MG63 (cell line): ENCODE measurements at regions not wholly inside any gene's neighbourhood (a gene's known extent, or its start where the extent isn't known, plus 50 kb on each side); places are given as distances from the start of the nearest gene placed in this dataset.

Experiments
- DNase-seq: peaks from one replicate; pipeline ENCODE4 v3.0.0-alpha.2; 2020
- H3K27me3 ChIP-seq: fragments of 250-450 bp; sonication (Bioruptor Pico); 2 replicates; pipeline ENCODE4 v1.5.1; 2020; ENCODE audit warnings: mild to moderate bottlenecking, moderate library complexity
- H3K36me3 ChIP-seq: fragments of 250-450 bp; sonication (Bioruptor Pico); 2 replicates; pipeline ENCODE4 v1.5.1; 2020; ENCODE audit warnings: mild to moderate bottlenecking, moderate library complexity
- H3K4me3 ChIP-seq: fragments of 250-450 bp; sonication (Bioruptor Pico); 2 replicates; pipeline ENCODE4 v1.5.1; 2020; ENCODE audit warnings: mild to moderate bottlenecking, moderate library complexity
- H3K9me3 ChIP-seq: fragments of 250-450 bp; sonication (Bioruptor Pico); 2 replicates; pipeline ENCODE4 v1.5.1; 2020; ENCODE audit warnings: mild to moderate bottlenecking, moderate library complexity

DNA sequence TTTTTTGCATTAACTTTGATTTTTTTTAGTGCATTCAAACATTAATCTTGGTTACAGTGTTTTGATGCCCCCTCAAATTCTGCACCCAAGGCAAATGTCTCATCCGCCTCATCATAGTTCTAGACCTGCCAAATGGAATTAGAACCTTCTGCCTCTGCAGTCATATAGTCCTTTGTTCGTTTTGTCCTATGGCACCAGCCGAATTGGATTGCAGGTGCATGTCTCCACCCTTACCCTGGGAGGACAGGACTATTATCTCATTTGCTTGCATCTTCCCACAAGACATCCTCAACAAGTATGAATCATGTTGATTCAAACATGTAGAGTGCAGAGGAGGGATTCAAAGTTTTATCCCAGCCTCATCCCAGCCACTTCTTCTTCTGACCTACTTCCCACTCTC lies 579.1 kb downstream of the VRK1 start:
- Histone ChIP-seq H3K9me3 (no peaks in the 10 kb centered on the region), H3K36me3 (no peaks in the 10 kb centered on the region), H3K4me3 (no peak overlapping the region), H3K27me3 (no peaks in the 10 kb centered on the region)
- no peak for DNase-seq

DNA sequence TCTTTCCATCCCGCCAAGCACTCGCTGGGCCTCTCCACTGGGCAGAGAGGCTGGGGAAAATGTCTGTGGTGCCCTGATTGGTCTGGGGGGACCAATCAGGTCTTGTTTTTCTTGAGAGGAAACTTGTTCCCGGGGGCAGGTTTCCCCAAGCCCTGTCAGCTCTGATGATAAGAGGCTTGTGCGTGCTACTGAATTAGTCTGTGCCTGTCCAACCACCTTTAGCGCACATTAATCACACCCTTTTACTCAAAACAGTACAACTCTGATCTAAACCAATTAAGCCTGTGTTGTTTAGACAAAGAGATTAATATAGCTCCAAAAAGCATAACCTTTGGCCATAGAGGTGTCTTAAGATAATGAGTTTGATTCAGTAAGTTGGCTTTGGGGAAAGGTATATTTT lies 580.4 kb downstream of the VRK1 start:
- Histone ChIP-seq H3K4me3 (no peak overlapping the region), H3K27me3 (no peaks in the 10 kb centered on the region), H3K36me3 (no peaks in the 10 kb centered on the region), H3K9me3 (no peaks in the 10 kb centered on the region)
- DNase-seq, result no peak

DNA sequence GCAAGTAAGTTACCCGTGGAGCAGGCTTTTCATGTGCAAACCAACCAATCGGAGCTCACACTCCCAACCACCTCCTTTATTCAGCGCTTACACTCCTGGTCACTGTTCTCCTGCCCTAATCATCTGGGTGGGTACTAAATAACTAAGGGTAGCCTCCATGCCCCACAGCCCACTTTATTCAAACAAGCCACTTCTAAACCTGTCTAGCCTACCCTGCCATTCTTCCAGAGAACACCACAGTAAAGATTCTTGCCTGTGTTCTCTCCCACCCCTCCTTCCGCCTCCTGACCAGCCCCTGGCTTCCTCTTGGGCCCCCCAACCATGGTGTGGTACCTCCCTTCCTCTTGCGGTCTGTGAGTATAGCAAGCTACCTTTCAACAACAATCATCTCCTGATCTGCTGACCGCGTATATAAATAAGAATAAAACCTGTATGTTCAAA lies 581.9 kb downstream of the VRK1 start:
- no peaks in the 10 kb centered on the region for H3K27me3 ChIP-seq
- H3K36me3 ChIP-seq, result no peaks in the 10 kb centered on the region
- H3K4me3 ChIP-seq, result no peak overlapping the region
- H3K9me3 ChIP-seq, result no peaks in the 10 kb centered on the region
- no peak for DNase-seq

DNA sequence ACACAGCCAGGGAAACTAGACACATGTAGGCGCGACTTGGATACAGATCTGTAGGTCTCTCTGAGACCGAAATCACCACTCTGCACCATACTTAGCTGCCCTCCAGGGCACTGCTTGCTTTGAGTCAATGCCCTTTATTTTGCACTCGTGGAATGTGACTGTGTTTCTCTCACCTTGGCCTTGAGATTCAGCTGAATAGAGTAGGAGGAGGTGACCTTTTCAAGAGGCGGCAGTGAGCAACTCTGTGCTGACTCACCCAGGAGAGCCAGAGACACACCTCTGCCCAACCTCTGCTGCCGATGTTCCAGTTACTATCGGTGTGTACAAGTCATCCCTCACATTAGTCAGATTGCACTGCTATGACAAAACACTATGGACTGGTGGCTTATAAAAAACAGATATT lies 583.4 kb downstream of the VRK1 start:
- no peak overlapping the region for H3K4me3 ChIP-seq
- H3K36me3 ChIP-seq, result no peaks in the 10 kb centered on the region
- no peaks in the 10 kb centered on the region for H3K9me3 ChIP-seq
- H3K27me3 ChIP-seq, result no peaks in the 10 kb centered on the region
- no peak for DNase-seq

DNA sequence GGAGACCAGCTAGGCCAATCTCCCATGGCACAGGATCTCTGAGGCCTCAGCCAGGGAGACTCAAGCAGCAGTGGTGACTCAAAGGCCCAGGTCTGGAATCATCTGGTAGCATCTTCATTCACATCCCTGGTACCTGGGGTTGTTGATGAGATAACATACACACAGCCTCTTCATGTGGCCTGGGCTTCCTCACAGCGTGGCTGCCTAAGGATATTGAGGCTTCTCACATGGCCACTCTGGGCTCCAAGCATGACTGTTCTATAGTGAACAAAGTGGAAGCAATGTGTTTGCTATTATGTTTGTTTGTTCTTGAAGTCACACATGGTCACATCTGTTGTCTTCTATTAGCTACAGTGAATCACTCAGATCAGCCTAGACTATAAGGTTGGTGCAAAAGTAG lies 584.1 kb downstream of the VRK1 start:
- DNase-seq, result no peak
- Histone ChIP-seq H3K36me3 (no peaks in the 10 kb centered on the region), H3K4me3 (no peak overlapping the region), H3K9me3 (no peaks in the 10 kb centered on the region), H3K27me3 (no peaks in the 10 kb centered on the region)

DNA sequence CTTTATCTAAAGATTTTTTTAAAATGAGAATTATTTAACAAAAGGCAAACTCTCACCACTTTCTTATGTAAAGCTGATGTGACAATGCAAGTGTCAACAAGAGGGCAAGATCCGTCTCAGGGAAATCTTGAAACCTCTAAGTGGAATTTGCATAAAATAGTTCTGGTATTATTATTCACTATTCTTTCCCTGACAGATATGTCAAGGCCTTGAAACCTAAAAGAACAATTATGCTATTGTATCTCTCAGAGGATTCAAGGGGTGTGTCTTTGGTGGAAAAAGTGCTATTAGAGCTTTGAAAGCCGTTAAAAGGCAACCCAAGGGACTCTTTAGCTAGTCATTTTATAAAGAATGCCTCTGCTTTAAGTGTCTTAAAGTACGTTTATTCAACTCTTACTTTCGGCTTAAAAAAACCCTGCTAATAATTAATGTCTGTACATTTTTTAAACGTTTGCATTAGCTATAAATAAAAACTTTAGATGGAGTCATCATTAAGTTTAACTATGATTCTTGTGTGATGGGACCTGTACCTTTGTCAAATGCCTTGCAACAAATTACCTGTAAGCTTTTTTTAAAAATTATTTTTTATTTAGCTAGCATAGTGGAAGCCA lies 585.5 kb downstream of the VRK1 start:
- Histone ChIP-seq H3K4me3 (no peak overlapping the region), H3K9me3 (no peaks in the 10 kb centered on the region), H3K27me3 (no peaks in the 10 kb centered on the region), H3K36me3 (no peaks in the 10 kb centered on the region)
- DNase-seq, result no peak

DNA sequence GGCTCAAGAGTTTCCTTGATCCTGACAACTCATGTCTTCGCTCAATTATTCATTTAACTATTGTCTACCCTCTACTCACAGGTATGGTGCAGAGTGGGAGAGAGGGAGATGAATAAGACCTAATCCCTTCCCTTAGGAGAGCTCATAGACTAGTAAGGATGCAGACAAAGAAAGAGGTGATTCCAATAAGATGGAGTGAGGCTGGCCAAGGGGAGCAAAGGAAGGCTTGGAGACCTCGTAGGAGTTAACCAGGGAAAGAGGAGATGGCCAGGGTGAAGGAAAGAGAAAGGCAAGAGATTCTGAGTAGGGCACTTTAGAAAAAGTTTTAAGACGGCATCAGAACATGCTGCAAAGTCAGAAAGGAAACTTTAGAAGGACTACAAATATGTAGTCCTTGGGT lies 588.5 kb downstream of the VRK1 start:
- H3K9me3 ChIP-seq, result no peaks in the 10 kb centered on the region
- H3K4me3 ChIP-seq, result no peak overlapping the region

DNA sequence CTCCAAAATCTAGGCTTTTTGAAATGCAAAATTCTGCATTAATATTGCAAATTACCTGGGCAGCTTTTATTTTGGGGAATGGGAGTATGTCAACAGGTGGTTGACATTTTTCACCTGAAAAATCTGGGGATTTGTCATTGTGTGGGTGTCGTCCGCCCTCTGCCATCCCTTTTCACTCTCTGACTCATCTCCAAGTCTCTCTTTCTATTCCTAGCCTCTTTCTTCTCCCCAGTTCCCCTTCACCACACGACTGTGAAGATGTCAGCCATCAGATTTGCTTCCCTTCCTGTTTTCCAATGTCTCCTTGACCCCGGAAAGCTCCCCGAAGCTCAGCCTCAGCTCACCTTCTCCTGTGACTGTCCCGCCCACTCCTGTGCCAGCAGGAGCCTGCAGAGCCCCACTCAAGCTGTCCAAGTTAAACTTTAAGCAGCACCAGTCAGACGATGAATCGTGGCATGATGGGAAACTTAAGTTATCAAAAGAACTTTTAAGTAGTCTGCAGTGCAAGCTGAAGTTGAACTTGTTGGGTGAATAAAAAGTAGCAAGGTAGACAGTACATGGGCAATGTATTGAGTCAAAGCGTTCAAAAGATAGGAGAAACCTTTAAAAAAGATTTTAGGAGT lies 590.2 kb downstream of the VRK1 start:
- Histone ChIP-seq H3K9me3 (no peaks in the 10 kb centered on the region), H3K4me3 (no peak overlapping the region), H3K27me3 (no peaks in the 10 kb centered on the region), H3K36me3 (no peaks in the 10 kb centered on the region)
- no peak for DNase-seq

More for the DNA sequence above, 588.5 kb downstream of the VRK1 start:
- H3K27me3 ChIP-seq, result no peaks in the 10 kb centered on the region
- no peaks in the 10 kb centered on the region for H3K36me3 ChIP-seq
- no peak for DNase-seq

DNA sequence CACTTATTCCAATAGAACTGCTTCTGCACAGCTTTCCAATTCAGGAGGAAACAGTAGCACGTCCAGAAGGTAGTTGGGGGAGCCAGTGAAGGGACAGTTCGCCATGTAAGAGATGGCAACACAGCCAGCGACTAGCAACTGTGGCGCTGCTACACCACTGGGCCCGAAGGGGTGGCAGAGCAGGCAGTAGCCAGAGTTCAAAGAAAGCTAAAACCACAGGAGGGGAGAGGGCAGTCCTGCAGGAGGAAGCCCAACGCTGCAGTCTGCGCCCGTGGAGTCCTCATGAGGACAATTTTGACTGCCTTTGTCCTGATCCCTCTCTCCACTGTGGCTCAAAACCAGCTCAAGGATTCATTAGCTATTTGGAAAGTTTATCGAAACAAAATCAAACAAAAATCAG lies 591.2 kb downstream of the VRK1 start:
- no peak for DNase-seq
- H3K9me3 ChIP-seq, result no peaks in the 10 kb centered on the region
- no peak overlapping the region for H3K4me3 ChIP-seq
- H3K36me3 ChIP-seq, result no peaks in the 10 kb centered on the region
- no peaks in the 10 kb centered on the region for H3K27me3 ChIP-seq

DNA sequence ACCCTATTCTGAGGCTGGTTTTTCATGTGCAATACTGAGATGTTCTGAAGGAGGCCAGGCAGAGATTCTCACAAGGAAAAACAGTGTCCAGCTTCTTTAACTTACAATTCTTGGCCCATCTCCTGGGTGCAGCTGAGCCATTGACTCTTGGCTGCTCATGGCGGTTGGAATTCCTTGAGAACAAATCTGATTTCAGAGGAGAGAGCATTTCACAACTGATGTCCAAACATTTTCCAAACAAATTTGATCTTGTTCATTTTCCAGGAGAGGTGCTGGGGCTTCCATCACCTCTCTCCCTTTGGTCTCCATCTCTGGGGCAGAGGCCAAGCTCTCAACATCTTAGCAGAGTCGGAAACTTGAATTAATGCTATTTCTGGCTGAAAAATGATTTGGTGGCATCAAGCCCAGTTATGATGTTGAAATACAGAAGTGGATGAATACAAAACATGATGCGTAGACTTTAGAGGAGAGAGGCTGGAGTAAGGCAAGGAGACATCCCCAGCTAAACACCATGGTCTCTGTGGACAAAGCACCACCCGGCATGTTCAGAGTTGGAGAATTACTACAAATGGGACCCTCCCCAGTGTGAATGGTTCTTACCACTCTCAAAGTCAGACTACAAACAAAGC lies 593.0 kb downstream of the VRK1 start:
- Histone ChIP-seq H3K4me3 (no peak overlapping the region), H3K27me3 (no peaks in the 10 kb centered on the region), H3K9me3 (no peaks in the 10 kb centered on the region), H3K36me3 (no peaks in the 10 kb centered on the region)
- peak; percentile 3 for DNase-seq

DNA sequence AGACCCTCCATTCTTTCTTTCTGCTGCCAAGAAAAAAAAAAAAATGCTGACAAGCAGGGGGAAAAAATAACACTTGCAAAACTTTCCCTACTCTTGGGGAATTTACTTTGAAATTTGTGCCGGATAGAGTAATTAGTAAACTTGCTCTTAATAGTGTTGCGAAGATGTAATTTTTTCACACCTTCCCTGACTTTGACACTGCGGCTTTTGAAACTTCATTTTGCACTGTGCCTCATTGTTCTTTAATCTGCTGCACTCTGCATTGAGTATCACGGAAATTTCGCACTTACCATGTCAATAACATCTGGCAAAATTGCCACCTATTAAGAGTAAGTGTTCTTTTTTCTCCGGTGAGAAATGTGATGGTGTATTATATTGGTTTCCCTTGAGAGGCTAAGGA lies 596.1 kb downstream of the VRK1 start:
- no peaks in the 10 kb centered on the region for H3K27me3 ChIP-seq
- no peaks in the 10 kb centered on the region for H3K36me3 ChIP-seq
- H3K4me3 ChIP-seq, result no peak overlapping the region
- H3K9me3 ChIP-seq, result no peaks in the 10 kb centered on the region
- no peak for DNase-seq

DNA sequence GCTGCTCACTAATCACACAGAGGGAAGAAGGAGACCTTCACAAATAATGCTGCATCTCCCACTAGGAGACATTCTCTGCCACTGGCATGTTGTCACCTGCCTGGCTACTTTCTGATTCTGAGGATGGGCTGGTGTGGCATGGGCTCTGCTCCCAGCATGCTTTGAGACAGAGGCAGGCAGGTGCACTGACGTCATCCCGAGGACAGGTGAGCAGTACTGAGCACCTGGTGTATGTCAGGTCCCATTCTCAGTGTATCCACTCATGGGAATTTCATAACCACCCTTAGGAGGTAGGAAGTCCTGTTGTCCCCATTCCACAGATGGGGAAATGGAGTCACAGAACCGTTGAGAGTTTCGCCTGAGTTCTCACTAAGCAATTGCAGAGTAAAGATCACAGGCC lies 597.9 kb downstream of the VRK1 start:
- Histone ChIP-seq H3K27me3 (no peaks in the 10 kb centered on the region), H3K4me3 (no peak overlapping the region), H3K36me3 (no peaks in the 10 kb centered on the region)

DNA sequence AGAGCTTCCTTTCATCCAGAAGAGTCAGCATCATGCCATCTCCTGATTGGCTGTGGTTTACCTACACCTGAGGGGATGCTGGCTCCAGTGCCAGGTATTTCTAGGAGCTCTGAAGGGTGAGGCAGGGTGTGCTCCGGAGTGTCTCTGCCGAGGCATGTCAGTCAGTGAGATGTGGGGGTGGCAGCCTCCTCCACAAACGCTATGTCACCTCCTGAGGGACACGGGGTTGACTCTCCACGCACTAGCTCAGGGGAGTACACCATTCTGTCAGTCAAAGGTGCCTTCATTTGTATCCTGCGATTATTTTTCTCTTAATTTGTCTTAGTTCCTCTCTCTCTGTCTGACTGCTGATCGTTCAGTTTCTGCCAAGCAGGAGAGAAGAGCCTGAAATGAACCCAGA lies 604.5 kb downstream of the VRK1 start:
- Histone ChIP-seq H3K4me3 (no peak overlapping the region), H3K36me3 (no peaks in the 10 kb centered on the region)
- no peak for DNase-seq

More for the DNA sequence above, 597.9 kb downstream of the VRK1 start:
- H3K9me3 ChIP-seq, result no peaks in the 10 kb centered on the region
- DNase-seq, result no peak

DNA sequence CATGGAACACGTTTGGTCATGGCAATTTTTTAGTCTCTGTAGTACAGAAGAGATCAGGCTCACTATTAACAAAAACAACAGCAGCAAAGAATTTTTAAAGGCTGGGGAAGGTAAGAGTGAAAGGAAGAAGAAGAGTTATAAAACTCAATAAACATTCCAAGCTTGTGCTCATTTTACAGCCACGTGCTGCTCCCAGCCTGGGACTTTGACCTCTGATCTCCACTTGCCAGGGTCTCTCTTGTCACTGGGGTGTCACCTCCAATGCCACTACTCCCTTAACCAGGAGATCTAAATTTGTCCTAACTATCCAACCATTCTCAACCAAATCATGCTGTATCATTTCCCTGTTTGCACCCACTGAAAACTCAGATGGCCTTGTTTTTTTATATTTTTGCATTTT lies 605.1 kb downstream of the VRK1 start:
- Histone ChIP-seq H3K9me3 (no peaks in the 10 kb centered on the region), H3K36me3 (no peaks in the 10 kb centered on the region), H3K27me3 (no peaks in the 10 kb centered on the region), H3K4me3 (no peak overlapping the region)
- DNase-seq, result no peak

More for the DNA sequence above, 604.5 kb downstream of the VRK1 start:
- H3K9me3 ChIP-seq, result no peaks in the 10 kb centered on the region
- H3K27me3 ChIP-seq, result no peaks in the 10 kb centered on the region

DNA sequence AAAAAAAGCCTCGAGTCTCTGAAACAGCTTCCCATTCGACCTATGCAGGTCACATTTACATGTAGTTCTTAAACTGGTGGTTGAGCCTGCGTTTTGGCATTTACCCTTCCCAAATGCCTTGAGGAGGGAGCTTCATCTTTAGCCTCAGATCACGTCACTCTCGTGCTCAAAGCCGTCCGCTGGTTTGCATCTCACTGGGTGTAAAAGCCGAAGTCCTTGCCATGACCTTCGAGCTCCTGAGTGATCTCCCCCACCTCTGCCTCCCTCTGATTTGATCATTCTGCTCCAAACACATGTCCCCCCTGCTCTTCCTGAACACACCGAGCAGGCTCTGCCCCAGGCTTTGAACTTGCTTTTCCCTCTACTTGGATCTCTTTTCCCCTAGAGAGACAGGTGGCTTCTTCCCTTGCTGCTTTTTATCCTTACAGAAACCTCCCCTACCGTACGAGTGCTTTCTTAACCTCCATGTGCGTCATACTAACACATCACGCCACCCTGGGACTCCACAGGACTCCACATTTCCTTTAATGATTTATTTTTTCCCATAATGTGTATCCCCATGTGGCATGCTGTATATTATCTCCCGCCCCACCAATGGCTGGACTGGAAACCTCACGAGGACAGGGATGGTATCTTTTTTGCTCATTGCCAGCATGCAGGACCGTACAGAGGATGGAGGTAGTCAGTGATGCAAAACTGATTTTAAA lies 610.7 kb downstream of the VRK1 start:
- Histone ChIP-seq H3K36me3 (no peaks in the 10 kb centered on the region), H3K27me3 (no peaks in the 10 kb centered on the region), H3K9me3 (no peaks in the 10 kb centered on the region), H3K4me3 (no peak overlapping the region)
- no peak for DNase-seq

DNA sequence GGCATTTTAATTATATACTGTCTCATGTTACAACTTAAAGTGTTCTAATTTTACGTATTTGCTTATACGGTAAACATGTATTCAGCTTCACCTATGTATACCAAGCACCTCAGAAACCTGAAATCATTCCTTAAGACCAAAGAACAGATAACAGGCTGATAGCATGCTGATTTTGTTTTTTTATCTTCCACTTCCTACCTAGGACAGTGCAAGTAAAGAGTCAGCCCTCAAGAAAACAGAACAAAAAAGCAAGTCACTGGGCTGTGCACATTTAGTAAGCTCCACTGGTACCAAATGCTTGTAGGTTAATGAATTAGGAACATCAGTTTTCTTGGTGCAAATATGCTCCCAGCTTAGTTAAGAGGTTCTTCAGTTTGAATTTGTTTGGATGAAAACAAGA lies 611.3 kb downstream of the VRK1 start:
- no peak overlapping the region for H3K4me3 ChIP-seq
- DNase-seq, result no peak

DNA sequence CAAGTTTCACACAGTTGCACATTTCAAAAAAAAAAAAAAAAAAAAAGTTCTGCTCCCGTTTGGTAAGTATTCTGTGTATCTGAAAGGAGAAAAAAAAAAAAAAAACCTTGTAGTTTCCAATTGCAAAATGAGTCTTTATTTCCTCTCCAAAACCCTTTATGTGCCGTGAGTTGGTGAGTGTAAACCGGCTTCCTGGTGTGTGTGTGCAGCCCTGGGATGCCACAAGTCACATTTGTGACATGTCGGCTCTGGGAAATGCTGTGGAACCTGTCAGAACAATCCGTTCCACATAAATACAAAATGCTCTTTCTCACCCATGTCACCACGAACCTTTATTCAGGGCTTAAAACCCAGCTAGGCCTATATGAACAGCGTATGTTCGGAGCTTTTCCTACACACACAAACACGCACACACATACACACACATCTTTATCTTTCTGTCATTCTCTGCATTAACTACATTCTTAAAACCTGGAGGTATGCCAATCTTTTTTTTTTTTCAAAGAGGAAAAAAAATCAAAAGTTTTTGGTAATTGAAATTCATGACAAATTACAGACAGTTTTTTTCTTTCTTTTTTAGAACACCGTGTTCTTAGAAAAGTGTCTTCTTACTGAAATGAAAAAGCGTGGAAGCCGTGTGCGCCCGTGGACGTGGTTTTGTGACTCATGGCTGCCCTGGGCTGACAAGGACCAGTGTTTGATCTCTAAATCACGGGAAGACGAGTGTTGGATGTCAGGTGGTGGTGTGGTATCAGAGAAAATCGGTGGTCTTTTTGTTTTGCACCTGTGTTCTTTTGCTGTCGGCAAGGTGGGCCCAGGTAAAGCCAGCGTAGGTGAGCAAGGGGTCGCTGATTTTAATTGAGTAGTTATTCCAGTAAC lies 612.0 kb downstream of the VRK1 start:
- Histone ChIP-seq H3K4me3 (no peak overlapping the region), H3K36me3 (no peaks in the 10 kb centered on the region), H3K27me3 (no peaks in the 10 kb centered on the region), H3K9me3 (no peaks in the 10 kb centered on the region)
- no peak for DNase-seq

More for the DNA sequence above, 611.3 kb downstream of the VRK1 start:
- H3K27me3 ChIP-seq, result no peaks in the 10 kb centered on the region
- no peaks in the 10 kb centered on the region for H3K36me3 ChIP-seq
- H3K9me3 ChIP-seq, result no peaks in the 10 kb centered on the region
